Activated CD4-positive, alpha-beta memory T cell treated with anti-CD3 and anti-CD28 coated beads, Interleukin-2, amount 10 ng/mL, durations not matched to agents 7 days and 5 days (primary cell): ENCODE measurements at regions not wholly inside any gene's neighbourhood (a gene's known extent, or its start where the extent isn't known, plus 50 kb on each side); places are given as distances from the start of the nearest gene placed in this dataset.
"Not testable (repeated sequence)": the region's sequence is repeated elsewhere in the genome, so short reads cannot be mapped to it uniquely, and the experiment has no call there.

ENCODE experiments used
- CTCF ChIA-PET: fragments of 350-600 bp; sonication (Branson Sonifier 250); formaldehyde crosslinking; loops from one replicate; lab custom pipeline; 2021; ENCODE audit warnings: antibody characterized with exemption, inconsistent platforms; lab: Charles Lee
- POLR2A ChIA-PET: fragments of 350-600 bp; sonication (Branson Sonifier 250); formaldehyde crosslinking; loops from one replicate; lab custom pipeline; 2021; ENCODE audit warnings: antibody characterized with exemption; lab: Charles Lee
- DNase-seq: peaks from one replicate; pipeline ENCODE4 v3.0.0-alpha.2; 2020
- H3K27ac Mint-ChIP-seq: one replicate; pipeline ENCODE4 v1.8.0; 2021; ENCODE audit warnings: mild to moderate bottlenecking, mixed read lengths
- H3K27me3 Mint-ChIP-seq: one replicate; pipeline ENCODE4 v1.8.0; 2021; ENCODE audit warnings: mixed read lengths
- H3K36me3 Mint-ChIP-seq: one replicate; pipeline ENCODE4 v1.8.0; 2021; ENCODE audit warnings: low read depth, mixed read lengths
- H3K4me1 Mint-ChIP-seq: one replicate; pipeline ENCODE4 v1.8.0; 2021; ENCODE audit warnings: mixed read lengths
- H3K4me3 Mint-ChIP-seq: one replicate; pipeline ENCODE4 v1.8.0; 2021; ENCODE audit warnings: mild to moderate bottlenecking, mixed read lengths
- H3K9me3 Mint-ChIP-seq: one replicate; pipeline ENCODE4 v1.8.0; 2021; ENCODE audit warnings: mixed read lengths

GRCh38 chr7:10473569-10473968, 500.1 kb upstream of the PHF14 start:
- no peaks in the 10 kb centered on the region for H3K36me3 Mint-ChIP-seq
- H3K27me3 Mint-ChIP-seq = no peaks in the 10 kb centered on the region
- no peak overlapping the region for H3K27ac Mint-ChIP-seq
- H3K9me3 Mint-ChIP-seq = peaks cover 3% of the 10 kb centered on the region
- ChIA-PET CTCF (no interaction called here), POLR2A (no interaction called here)
- H3K4me1 Mint-ChIP-seq = no peaks in the 10 kb centered on the region
- no peak overlapping the region for H3K4me3 Mint-ChIP-seq
- DNase-seq = no peak

- Mint-ChIP-seq H3K36me3 (no peaks in the 10 kb centered on the region), H3K27me3 (no peaks in the 10 kb centered on the region), H3K27ac (no peak overlapping the region), H3K4me1 (no peaks in the 10 kb centered on the region), H3K4me3 (no peak overlapping the region), H3K9me3 (peaks cover 3% of the 10 kb centered on the region)
- ChIA-PET POLR2A (no interaction called here), CTCF (no interaction called here)
- no peak for DNase-seq
Measured at GRCh38 chr7:10474048-10474447, 499.6 kb upstream of the PHF14 start.

- Mint-ChIP-seq H3K4me1 (no peaks in the 10 kb centered on the region), H3K9me3 (peaks cover 3% of the 10 kb centered on the region), H3K4me3 (no peak overlapping the region), H3K36me3 (no peaks in the 10 kb centered on the region), H3K27ac (no peak overlapping the region), H3K27me3 (no peaks in the 10 kb centered on the region)
- POLR2A ChIA-PET = no interaction called here
- CTCF ChIA-PET = no interaction called here
- no peak for DNase-seq
Measured at GRCh38 chr7:10475940-10476641, 497.6 kb upstream of the PHF14 start.

- Mint-ChIP-seq H3K4me1 (no peaks in the 10 kb centered on the region), H3K4me3 (no peak overlapping the region), H3K9me3 (peaks cover 3% of the 10 kb centered on the region), H3K27me3 (no peaks in the 10 kb centered on the region), H3K27ac (no peak overlapping the region), H3K36me3 (no peaks in the 10 kb centered on the region)
- ChIA-PET POLR2A (no interaction called here), CTCF (no interaction called here)
- no peak for DNase-seq
Measured at GRCh38 chr7:10476642-10477041, 497.0 kb upstream of the PHF14 start.

- Mint-ChIP-seq H3K27ac (no peak overlapping the region), H3K36me3 (no peaks in the 10 kb centered on the region), H3K4me1 (no peaks in the 10 kb centered on the region), H3K9me3 (no peaks in the 10 kb centered on the region), H3K4me3 (no peak overlapping the region), H3K27me3 (no peaks in the 10 kb centered on the region)
- no peak for DNase-seq
- ChIA-PET CTCF (no interaction called here), POLR2A (no interaction called here)
Measured at GRCh38 chr7:10483671-10484070, 490.0 kb upstream of the PHF14 start.

GRCh38 chr7:10484767-10485166, 488.9 kb upstream of the PHF14 start:
- H3K36me3 Mint-ChIP-seq = no peaks in the 10 kb centered on the region
- no peak overlapping the region for H3K4me3 Mint-ChIP-seq
- H3K9me3 Mint-ChIP-seq = no peaks in the 10 kb centered on the region
- DNase-seq = no peak
- no peaks in the 10 kb centered on the region for H3K4me1 Mint-ChIP-seq
- no peaks in the 10 kb centered on the region for H3K27me3 Mint-ChIP-seq
- CTCF ChIA-PET = no interaction called here
- POLR2A ChIA-PET = no interaction called here
- H3K27ac Mint-ChIP-seq = no peak overlapping the region

GRCh38 chr7:10501206-10501884, 472.3 kb upstream of the PHF14 start:
- H3K4me3 Mint-ChIP-seq, POLR2A ChIA-PET, H3K27ac Mint-ChIP-seq, DNase-seq, H3K27me3 Mint-ChIP-seq, CTCF ChIA-PET, H3K36me3 Mint-ChIP-seq, H3K4me1 Mint-ChIP-seq: not testable (repeated sequence)
- H3K9me3 Mint-ChIP-seq = peaks cover 19% of the 10 kb centered on the region

- Mint-ChIP-seq H3K9me3 (peaks cover 3% of the 10 kb centered on the region), H3K4me1 (no peaks in the 10 kb centered on the region), H3K36me3 (no peaks in the 10 kb centered on the region), H3K27me3 (no peaks in the 10 kb centered on the region), H3K4me3 (no peak overlapping the region), H3K27ac (no peak overlapping the region)
- DNase-seq = no peak
- ChIA-PET CTCF (no interaction called here), POLR2A (no interaction called here)
Measured at GRCh38 chr7:10507032-10507431, 466.6 kb upstream of the PHF14 start.

GRCh38 chr7:10521306-10521705, 452.4 kb upstream of the PHF14 start:
- no peaks in the 10 kb centered on the region for H3K36me3 Mint-ChIP-seq
- DNase-seq = no peak
- no peak overlapping the region for H3K4me3 Mint-ChIP-seq
- H3K9me3 Mint-ChIP-seq = peaks cover 2% of the 10 kb centered on the region
- no peaks in the 10 kb centered on the region for H3K27me3 Mint-ChIP-seq
- ChIA-PET CTCF (no interaction called here), POLR2A (no interaction called here)
- H3K4me1 Mint-ChIP-seq = no peaks in the 10 kb centered on the region
- H3K27ac Mint-ChIP-seq = no peak overlapping the region

GRCh38 chr7:10533429-10533828, 440.2 kb upstream of the PHF14 start:
- POLR2A ChIA-PET, H3K27me3 Mint-ChIP-seq, CTCF ChIA-PET, DNase-seq, H3K4me3 Mint-ChIP-seq, H3K4me1 Mint-ChIP-seq, H3K27ac Mint-ChIP-seq, H3K36me3 Mint-ChIP-seq, H3K9me3 Mint-ChIP-seq: not testable (repeated sequence)

- ChIA-PET POLR2A (no interaction called here), CTCF (no interaction called here)
- no peak overlapping the region for H3K4me3 Mint-ChIP-seq
- peaks cover 5% of the 10 kb centered on the region for H3K9me3 Mint-ChIP-seq
- H3K27me3 Mint-ChIP-seq = no peaks in the 10 kb centered on the region
- no peaks in the 10 kb centered on the region for H3K36me3 Mint-ChIP-seq
- no peak for DNase-seq
- H3K27ac Mint-ChIP-seq = no peak overlapping the region
- H3K4me1 Mint-ChIP-seq = no peaks in the 10 kb centered on the region
Measured at GRCh38 chr7:10536561-10536960, 437.1 kb upstream of the PHF14 start.

GRCh38 chr7:10537764-10538163, 435.9 kb upstream of the PHF14 start:
- POLR2A ChIA-PET = no interaction called here
- no peaks in the 10 kb centered on the region for H3K27me3 Mint-ChIP-seq
- H3K4me3 Mint-ChIP-seq = no peak overlapping the region
- H3K36me3 Mint-ChIP-seq = no peaks in the 10 kb centered on the region
- no peaks in the 10 kb centered on the region for H3K9me3 Mint-ChIP-seq
- DNase-seq = no peak
- CTCF ChIA-PET = no interaction called here
- no peaks in the 10 kb centered on the region for H3K4me1 Mint-ChIP-seq
- H3K27ac Mint-ChIP-seq = no peak overlapping the region

GRCh38 chr7:10557375-10557774, 416.3 kb upstream of the PHF14 start:
- ChIA-PET CTCF (no interaction called here), POLR2A (no interaction called here)
- no peaks in the 10 kb centered on the region for H3K9me3 Mint-ChIP-seq
- DNase-seq = no peak
- no peaks in the 10 kb centered on the region for H3K27me3 Mint-ChIP-seq
- no peak overlapping the region for H3K4me3 Mint-ChIP-seq
- no peaks in the 10 kb centered on the region for H3K4me1 Mint-ChIP-seq
- H3K27ac Mint-ChIP-seq = no peak overlapping the region
- no peaks in the 10 kb centered on the region for H3K36me3 Mint-ChIP-seq

GRCh38 chr7:10560497-10560896, 413.2 kb upstream of the PHF14 start:
- no peaks in the 10 kb centered on the region for H3K4me1 Mint-ChIP-seq
- DNase-seq = no peak
- H3K4me3 Mint-ChIP-seq = no peak overlapping the region
- H3K36me3 Mint-ChIP-seq = no peaks in the 10 kb centered on the region
- ChIA-PET POLR2A (no interaction called here), CTCF (no interaction called here)
- no peaks in the 10 kb centered on the region for H3K27me3 Mint-ChIP-seq
- H3K9me3 Mint-ChIP-seq = no peaks in the 10 kb centered on the region
- no peak overlapping the region for H3K27ac Mint-ChIP-seq
